ENCODE measurements at regions not wholly inside any gene's neighbourhood (a gene's known extent, or its start where the extent isn't known, plus 50 kb on each side); places are given as distances from the start of the nearest gene placed in this dataset.

- Histone ChIP-seq H3K4me3 (ENCODE audit: low read length) (no peak overlapping the region), H3K4me1 (ENCODE audit: control insufficient read depth, insufficient read depth, low read length) (no peaks in the 10 kb centered on the region), H3K27ac (ENCODE audit: low read length) (no peak overlapping the region), H3K36me3 (ENCODE audit: control insufficient read depth, insufficient read depth, low read length) (no peaks in the 10 kb centered on the region), H3K27me3 (ENCODE audit: control insufficient read depth, insufficient read depth, low read length) (no peaks in the 10 kb centered on the region), H3K9me3 (ENCODE audit: control insufficient read depth, insufficient read depth, low read length) (no peaks in the 10 kb centered on the region)
- ATAC-seq (no peak), DNase-seq (no peak)
- no peaks in the 10 kb centered on the region for H3K9me3 Mint-ChIP-seq
- no peaks in the 10 kb centered on the region for H3K4me1 Mint-ChIP-seq
- intact Hi-C loops (cut with micrococcal nuclease) = no loop called here
- no peak overlapping the region for H3K27ac Mint-ChIP-seq
- TF ChIP-seq, protein P1, sequence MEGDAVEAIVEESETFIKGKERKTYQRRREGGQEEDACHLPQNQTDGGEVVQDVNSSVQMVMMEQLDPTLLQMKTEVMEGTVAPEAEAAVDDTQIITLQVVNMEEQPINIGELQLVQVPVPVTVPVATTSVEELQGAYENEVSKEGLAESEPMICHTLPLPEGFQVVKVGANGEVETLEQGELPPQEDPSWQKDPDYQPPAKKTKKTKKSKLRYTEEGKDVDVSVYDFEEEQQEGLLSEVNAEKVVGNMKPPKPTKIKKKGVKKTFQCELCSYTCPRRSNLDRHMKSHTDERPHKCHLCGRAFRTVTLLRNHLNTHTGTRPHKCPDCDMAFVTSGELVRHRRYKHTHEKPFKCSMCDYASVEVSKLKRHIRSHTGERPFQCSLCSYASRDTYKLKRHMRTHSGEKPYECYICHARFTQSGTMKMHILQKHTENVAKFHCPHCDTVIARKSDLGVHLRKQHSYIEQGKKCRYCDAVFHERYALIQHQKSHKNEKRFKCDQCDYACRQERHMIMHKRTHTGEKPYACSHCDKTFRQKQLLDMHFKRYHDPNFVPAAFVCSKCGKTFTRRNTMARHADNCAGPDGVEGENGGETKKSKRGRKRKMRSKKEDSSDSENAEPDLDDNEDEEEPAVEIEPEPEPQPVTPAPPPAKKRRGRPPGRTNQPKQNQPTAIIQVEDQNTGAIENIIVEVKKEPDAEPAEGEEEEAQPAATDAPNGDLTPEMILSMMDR (IDR thresholded peaks at IDR 0.05) = no peak
- H3K36me3 Mint-ChIP-seq = no peaks in the 10 kb centered on the region
- 93% methylated on average over 6 of the region's 6 CpGs for WGBS (ENCODE audit: insufficient coverage)
- no peaks in the 10 kb centered on the region for H3K27me3 Mint-ChIP-seq (ENCODE audit: low read depth in 2 of 2)
- no peak overlapping the region for H3K4me3 Mint-ChIP-seq
Observed at GRCh38 chr1:60290393-60290792, 216.8 kb upstream of the C1orf87 start.

- intact Hi-C loops (cut with micrococcal nuclease) = no loop called here
Observed at GRCh38 chr1:60287536-60287935, 214.0 kb upstream of the C1orf87 start.

DNA sequence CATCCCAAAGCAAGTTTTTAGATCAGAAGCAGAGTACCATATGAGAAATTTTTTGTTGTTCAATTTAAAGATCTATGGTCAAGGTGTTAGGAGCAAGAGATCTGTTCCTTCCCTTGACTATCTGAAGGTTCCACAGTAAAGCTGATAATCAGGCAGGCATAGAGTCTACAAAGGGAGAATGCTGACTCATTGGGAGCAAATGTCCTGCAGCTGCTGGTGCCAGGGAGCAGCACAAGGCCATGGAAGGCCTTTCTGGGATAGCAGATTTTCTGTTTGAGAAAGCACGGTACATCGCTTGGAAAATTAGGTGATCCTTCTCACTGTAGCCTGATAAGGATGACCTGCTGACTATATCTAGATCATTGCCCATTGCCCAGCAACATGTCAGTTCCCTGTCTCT, 210.1 kb upstream of the C1orf87 start:
- Mint-ChIP-seq H3K9me3 (no peaks in the 10 kb centered on the region), H3K36me3 (no peaks in the 10 kb centered on the region), H3K27ac (no peak overlapping the region), H3K4me1 (peaks cover 9 to 13% of the 10 kb centered on the region in 2 donors), H3K27me3 (ENCODE audit: low read depth in 2 of 2) (no peaks in the 10 kb centered on the region), H3K4me3 (no peak overlapping the region)
- Histone ChIP-seq H3K4me1 (ENCODE audit: control insufficient read depth, insufficient read depth, low read length) (peaks cover 8% of the 10 kb centered on the region), H3K36me3 (ENCODE audit: control insufficient read depth, insufficient read depth, low read length) (no peaks in the 10 kb centered on the region), H3K27me3 (ENCODE audit: control insufficient read depth, insufficient read depth, low read length) (no peaks in the 10 kb centered on the region), H3K9me3 (ENCODE audit: control insufficient read depth, insufficient read depth, low read length) (no peaks in the 10 kb centered on the region), H3K4me3 (ENCODE audit: low read length) (no peak overlapping the region), H3K27ac (ENCODE audit: low read length) (no peak overlapping the region)
- ATAC-seq (no peak), DNase-seq (no peak)
- TF ChIP-seq, protein P1 (IDR thresholded peaks at IDR 0.05) = no peak
- 96% methylated on average over 2 of the region's 2 CpGs for WGBS (ENCODE audit: insufficient coverage)
- intact Hi-C loops (cut with micrococcal nuclease) = no loop called here

More at GRCh38 chr1:60287536-60287935, 214.0 kb upstream of the C1orf87 start:
- H3K9me3 Mint-ChIP-seq = no peaks in the 10 kb centered on the region
- H3K4me3 Mint-ChIP-seq = no peak overlapping the region
- no peaks in the 10 kb centered on the region for H3K4me1 Mint-ChIP-seq
- no peaks in the 10 kb centered on the region for H3K36me3 Mint-ChIP-seq
- H3K27ac Mint-ChIP-seq = no peak overlapping the region
- 75% methylated on average over 1 of the region's 1 CpG for WGBS (ENCODE audit: insufficient coverage)
- Histone ChIP-seq H3K27ac (ENCODE audit: low read length) (no peak overlapping the region), H3K9me3 (ENCODE audit: control insufficient read depth, insufficient read depth, low read length) (no peaks in the 10 kb centered on the region), H3K36me3 (ENCODE audit: control insufficient read depth, insufficient read depth, low read length) (no peaks in the 10 kb centered on the region), H3K4me3 (ENCODE audit: low read length) (no peak overlapping the region), H3K4me1 (ENCODE audit: control insufficient read depth, insufficient read depth, low read length) (no peaks in the 10 kb centered on the region), H3K27me3 (ENCODE audit: control insufficient read depth, insufficient read depth, low read length) (no peaks in the 10 kb centered on the region)
- ATAC-seq (no peak), DNase-seq (no peak)
- H3K27me3 Mint-ChIP-seq (ENCODE audit: low read depth in 2 of 2) = no peaks in the 10 kb centered on the region
- TF ChIP-seq, protein P1 (IDR thresholded peaks at IDR 0.05) = no peak

DNA sequence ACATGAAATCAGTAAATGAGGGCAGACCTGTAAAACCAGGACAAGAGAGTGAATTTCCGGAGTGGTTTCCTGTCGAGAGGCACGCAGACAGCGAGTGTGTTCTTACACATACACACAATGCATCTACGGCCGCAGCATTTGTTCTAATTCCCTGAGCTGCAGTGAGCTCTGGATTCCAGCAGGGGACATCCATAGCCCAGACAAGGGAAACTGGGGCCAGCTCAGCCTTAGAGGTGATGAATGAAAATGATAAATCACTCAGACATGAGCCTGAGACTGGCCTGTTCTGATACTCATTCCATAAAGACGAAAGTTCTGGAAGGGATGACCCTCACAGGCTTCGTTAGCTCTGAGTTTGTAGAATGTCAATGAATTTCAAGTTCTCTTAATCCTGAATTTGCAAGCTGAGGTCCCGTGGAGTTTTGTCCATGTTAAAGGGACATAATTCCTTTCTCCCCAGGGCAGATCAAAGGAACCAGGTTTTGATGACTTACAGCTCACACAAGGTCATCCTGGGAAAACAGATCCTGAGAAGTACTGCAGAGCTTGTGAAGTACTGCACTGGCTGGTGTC, 207.9 kb upstream of the C1orf87 start:
- intact Hi-C loops (cut with micrococcal nuclease) = no loop called here
- Mint-ChIP-seq H3K36me3 (no peaks in the 10 kb centered on the region), H3K4me3 (no peak overlapping the region), H3K27ac (no peak overlapping the region), H3K27me3 (ENCODE audit: low read depth in 2 of 2) (no peaks in the 10 kb centered on the region), H3K4me1 (peaks cover 9 to 13% of the 10 kb centered on the region in 2 donors), H3K9me3 (no peaks in the 10 kb centered on the region)
- Histone ChIP-seq H3K36me3 (ENCODE audit: control insufficient read depth, insufficient read depth, low read length) (no peaks in the 10 kb centered on the region), H3K27me3 (ENCODE audit: control insufficient read depth, insufficient read depth, low read length) (no peaks in the 10 kb centered on the region), H3K9me3 (ENCODE audit: control insufficient read depth, insufficient read depth, low read length) (no peaks in the 10 kb centered on the region), H3K4me3 (ENCODE audit: low read length) (no peak overlapping the region), H3K27ac (ENCODE audit: low read length) (no peak overlapping the region), H3K4me1 (ENCODE audit: control insufficient read depth, insufficient read depth, low read length) (peaks cover 8% of the 10 kb centered on the region)
- peak in 1 of 3 donors; percentile 36 for ATAC-seq
- WGBS (ENCODE audit: insufficient coverage) = 18% methylated on average over 9 of the region's 9 CpGs
- TF ChIP-seq, protein P1 (IDR thresholded peaks at IDR 0.05) = no peak
- peak in 1 of 2 donors; percentile 20 for DNase-seq
